H9 (cell line): ENCODE measurements at regions not wholly inside any gene's neighbourhood (a gene's known extent, or its start where the extent isn't known, plus 50 kb on each side); places are given as distances from the start of the nearest gene placed in this dataset.

Experiments
- DNase-seq: peaks from one replicate; pipeline ENCODE4 v3.0.0-alpha.2; 2017
- H2AFZ ChIP-seq: one replicate; pipeline ENCODE4 v1.6.1; 2013; ENCODE audit warnings: mild to moderate bottlenecking, low read length, control low read depth, moderate library complexity
- H2AK5ac ChIP-seq: 2 replicates; pipeline ENCODE4 v1.6.1; 2013; ENCODE audit warnings: low read length, control low read depth, mixed read lengths; ENCODE audit not compliant: insufficient read length
- H2BK120ac ChIP-seq: one replicate; pipeline ENCODE4 v1.6.1; 2013; ENCODE audit warnings: low read depth, mild to moderate bottlenecking, low read length, control low read depth, inconsistent platforms; ENCODE audit not compliant: poor library complexity, severe bottlenecking
- H2BK12ac ChIP-seq: 2 replicates; pipeline ENCODE4 v1.6.1; 2013; ENCODE audit warnings: low read length, control low read depth, mixed read lengths, low read depth; ENCODE audit not compliant: insufficient read length
- H2BK15ac ChIP-seq: 2 replicates; pipeline ENCODE4 v1.6.1; 2013; ENCODE audit warnings: low read depth, low read length, control low read depth
- H2BK20ac ChIP-seq: one replicate; pipeline ENCODE4 v1.6.1; 2013; ENCODE audit warnings: low read depth, mild to moderate bottlenecking, low read length, control low read depth, inconsistent platforms; ENCODE audit not compliant: poor library complexity, severe bottlenecking
- H2BK5ac ChIP-seq: 2 replicates; pipeline ENCODE4 v1.6.1; 2013; ENCODE audit warnings: low read length, control low read depth, mixed read lengths; ENCODE audit not compliant: insufficient read length
- H3K14ac ChIP-seq: 2 replicates; pipeline ENCODE4 v1.6.1; 2013; ENCODE audit warnings: low read length, control low read depth; ENCODE audit not compliant: insufficient read depth
- H3K18ac ChIP-seq: 2 replicates; pipeline ENCODE4 v1.6.1; 2013; ENCODE audit warnings: low read depth, mild to moderate bottlenecking, mixed read lengths, low read length, control low read depth; ENCODE audit not compliant: insufficient read length
- H3K23ac ChIP-seq: 2 replicates; pipeline ENCODE4 v1.6.1; 2013; ENCODE audit warnings: low read length, control low read depth, mixed read lengths, low read depth; ENCODE audit not compliant: insufficient read length
- H3K23me2 ChIP-seq: 2 replicates; pipeline ENCODE4 v1.6.1; 2013; ENCODE audit warnings: low read depth, mild to moderate bottlenecking, mixed read lengths, low read length, control low read depth; ENCODE audit not compliant: insufficient read length, poor library complexity, severe bottlenecking
- H3K27ac ChIP-seq: 2 replicates; pipeline ENCODE4 v1.5.1; 2013; ENCODE audit warnings: low read length, control low read depth, mixed read lengths, low read depth; ENCODE audit not compliant: insufficient read length
- H3K27me3 ChIP-seq: 2 replicates; pipeline ENCODE4 v1.6.1; 2013; ENCODE audit warnings: low read length, control low read depth, inconsistent platforms; ENCODE audit not compliant: insufficient read depth
- H3K4ac ChIP-seq: 2 replicates; pipeline ENCODE4 v1.6.1; 2013; ENCODE audit warnings: low read depth, mild to moderate bottlenecking, control low read depth, inconsistent platforms, low read length, moderate library complexity
- H3K4me1 ChIP-seq: 2 replicates; pipeline ENCODE4 v1.6.1; 2013; ENCODE audit warnings: low read length, control low read depth, inconsistent platforms; ENCODE audit not compliant: insufficient read depth
- H3K4me2 ChIP-seq: 2 replicates; pipeline ENCODE4 v1.6.1; 2013; ENCODE audit warnings: low read length, control low read depth, mixed read lengths; ENCODE audit not compliant: insufficient read length, insufficient read depth
- H3K56ac ChIP-seq: 2 replicates; pipeline ENCODE4 v1.6.1; 2013; ENCODE audit warnings: low read depth, mild to moderate bottlenecking, mixed read lengths, low read length, control low read depth; ENCODE audit not compliant: insufficient read length
- H3K79me1 ChIP-seq: 2 replicates; pipeline ENCODE4 v1.6.1; 2013; ENCODE audit warnings: low read depth, mild to moderate bottlenecking, moderate library complexity, low read length, control low read depth, inconsistent platforms; ENCODE audit not compliant: insufficient read depth, poor library complexity, severe bottlenecking
- H3K79me2 ChIP-seq: 2 replicates; pipeline ENCODE4 v1.6.1; 2013; ENCODE audit warnings: low read length, control low read depth, inconsistent platforms; ENCODE audit not compliant: insufficient read depth
- H3K9ac ChIP-seq: 2 replicates; pipeline ENCODE4 v1.6.1; 2013; ENCODE audit warnings: low read length, control low read depth, mixed read lengths; ENCODE audit not compliant: insufficient read length; ENCODE audit errors: extremely low read depth
- H3K9me3 ChIP-seq: one replicate; pipeline ENCODE4 v1.6.1; 2013; ENCODE audit warnings: low read depth, low read length, inconsistent platforms; ENCODE audit not compliant: control insufficient read depth
- H3T11ph ChIP-seq: one replicate; pipeline ENCODE4 v1.6.1; 2013; ENCODE audit warnings: mild to moderate bottlenecking, low read length, control low read depth, inconsistent platforms
- H4K20me1 ChIP-seq: one replicate; pipeline ENCODE4 v1.6.1; 2013; ENCODE audit not compliant: control insufficient read depth, insufficient read length, insufficient read depth
- H4K5ac ChIP-seq: 2 replicates; pipeline ENCODE4 v1.6.1; 2013; ENCODE audit warnings: low read depth, mild to moderate bottlenecking, mixed read lengths, low read length, control low read depth; ENCODE audit not compliant: insufficient read length
- H4K8ac ChIP-seq: replicated peaks from 2 replicates; pipeline ENCODE4 v1.6.1; 2013; ENCODE audit warnings: low read length, control low read depth, mixed read lengths, low read depth; ENCODE audit not compliant: insufficient read length
- H4K91ac ChIP-seq: 2 replicates; pipeline ENCODE4 v1.6.1; 2013; ENCODE audit warnings: low read depth, mild to moderate bottlenecking, moderate library complexity, mixed read lengths, low read length, control low read depth; ENCODE audit not compliant: insufficient read length
- H3K27ac Mint-ChIP-seq, 3 experiments: 2 replicates in 2 of 3; 3 replicates in 1 of 3; pipeline ENCODE4 v1.8.0; 2020 to 2021; ENCODE audit warnings: mixed read lengths in 3 of 3, mild to moderate bottlenecking in 1 of 3, moderate library complexity in 1 of 3
- H3K27me3 Mint-ChIP-seq: 2 replicates; pipeline ENCODE4 v1.8.0; 2021; ENCODE audit warnings: low read depth, mild to moderate bottlenecking, moderate library complexity, mixed read lengths
- H3K36me3 Mint-ChIP-seq, 3 experiments: 2 replicates in 2 of 3; 3 replicates in 1 of 3; pipeline ENCODE4 v1.8.0; 2020 to 2021; ENCODE audit warnings: low read depth in 3 of 3, mixed read lengths in 3 of 3; ENCODE audit not compliant: insufficient read depth in 1 of 3
- H3K4me1 Mint-ChIP-seq, 2 experiments: 2 replicates each; pipeline ENCODE4 v1.8.0; 2020; ENCODE audit warnings: mixed read lengths in 2 of 2
- H3K4me3 Mint-ChIP-seq, 2 experiments: 2 replicates in 1 of 2; 3 replicates in 1 of 2; pipeline ENCODE4 v1.8.0; 2020 to 2021; ENCODE audit warnings: mild to moderate bottlenecking in 2 of 2, mixed read lengths in 2 of 2, moderate library complexity in 1 of 2
- H3K9me3 Mint-ChIP-seq, 2 experiments: 2 replicates in 1 of 2; 3 replicates in 1 of 2; pipeline ENCODE4 v1.8.0; 2020; ENCODE audit warnings: mild to moderate bottlenecking in 2 of 2, mixed read lengths in 2 of 2, moderate library complexity in 1 of 2
- WGBS: extraction: QIAGEN DNeasy Blood & Tissue Kit; methylation state at CpG from one replicate; pipeline ENCODE4 v1.1.7; 2013; ENCODE audit warnings: missing lambda C conversion rate, low lambda C conversion rate, mixed read lengths; ENCODE audit not compliant: insufficient read length; ENCODE audit errors: extremely low coverage; 5-methylcytosine and 5-hydroxymethylcytosine counted together
- TF ChIP-seq, protein P1 (sequence below): fragments of 200-600 bp; sonication (generic); conservative IDR thresholded peaks from 3 replicates; pipeline ENCODE4 v1.8.0; 2021; ENCODE audit warnings: antibody characterized with exemption, mild to moderate bottlenecking

DNA sequence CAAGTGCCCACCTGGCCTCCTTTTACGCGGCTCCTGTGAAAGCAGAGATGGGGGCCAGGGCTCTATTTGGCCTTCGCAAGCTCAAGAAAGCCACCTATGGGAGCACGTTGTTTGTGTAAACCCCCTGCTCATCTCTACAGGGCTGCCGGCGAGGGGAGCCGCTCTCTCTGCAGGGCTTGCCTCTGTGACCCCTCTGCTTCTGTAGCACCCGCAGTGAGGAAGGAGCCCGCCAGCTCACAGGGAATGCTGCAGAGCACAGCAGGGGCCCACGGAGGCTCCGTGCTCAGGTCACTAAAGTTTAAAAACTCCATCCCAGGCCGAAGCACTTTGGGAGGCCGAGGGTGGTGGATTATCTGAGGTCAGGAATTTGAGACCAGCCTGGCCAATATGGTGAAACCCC lies 376.8 kb downstream of the IRX2 start:
- Histone ChIP-seq H3K27ac (no peak overlapping the region), H3K4me1 (no peaks in the 10 kb centered on the region), H4K8ac (no peak overlapping the region), H3K27me3 (no peaks in the 10 kb centered on the region), H3K79me1 (no peaks in the 10 kb centered on the region), H3K23ac (no peak overlapping the region), H3K4me2 (no peak overlapping the region), H2AK5ac (no peak overlapping the region), H2AFZ (no peak overlapping the region), H4K20me1 (no peaks in the 10 kb centered on the region), H3K14ac (no peak overlapping the region), H3K4ac (no peak overlapping the region), H3T11ph (no peak overlapping the region), H2BK5ac (no peak overlapping the region), H4K5ac (no peak overlapping the region), H3K23me2 (no peaks in the 10 kb centered on the region), H3K56ac (no peak overlapping the region), H2BK20ac (no peak overlapping the region), H2BK120ac (no peak overlapping the region), H4K91ac (no peak overlapping the region), H3K18ac (no peak overlapping the region), H2BK15ac (no peak overlapping the region), H3K9me3 (no peaks in the 10 kb centered on the region), H2BK12ac (no peak overlapping the region), H3K79me2 (no peaks in the 10 kb centered on the region), H3K9ac (no peak overlapping the region)
- no CpG with 5 or more reads among the region's 13 CpGs for WGBS
- DNase-seq, result no peak
- H3K4me1 Mint-ChIP-seq, result peaks cover 4 to 5% of the 10 kb centered on the region in 2 experiments; a peak in 3 of 4 replicates
- no peaks in the 10 kb centered on the region; a peak in 1 of 7 replicates for H3K36me3 Mint-ChIP-seq
- H3K27ac Mint-ChIP-seq, result peak overlapping the region in 1 of 3 experiments; percentile 40; a peak in 1 of 7 replicates
- TF ChIP-seq, protein P1, sequence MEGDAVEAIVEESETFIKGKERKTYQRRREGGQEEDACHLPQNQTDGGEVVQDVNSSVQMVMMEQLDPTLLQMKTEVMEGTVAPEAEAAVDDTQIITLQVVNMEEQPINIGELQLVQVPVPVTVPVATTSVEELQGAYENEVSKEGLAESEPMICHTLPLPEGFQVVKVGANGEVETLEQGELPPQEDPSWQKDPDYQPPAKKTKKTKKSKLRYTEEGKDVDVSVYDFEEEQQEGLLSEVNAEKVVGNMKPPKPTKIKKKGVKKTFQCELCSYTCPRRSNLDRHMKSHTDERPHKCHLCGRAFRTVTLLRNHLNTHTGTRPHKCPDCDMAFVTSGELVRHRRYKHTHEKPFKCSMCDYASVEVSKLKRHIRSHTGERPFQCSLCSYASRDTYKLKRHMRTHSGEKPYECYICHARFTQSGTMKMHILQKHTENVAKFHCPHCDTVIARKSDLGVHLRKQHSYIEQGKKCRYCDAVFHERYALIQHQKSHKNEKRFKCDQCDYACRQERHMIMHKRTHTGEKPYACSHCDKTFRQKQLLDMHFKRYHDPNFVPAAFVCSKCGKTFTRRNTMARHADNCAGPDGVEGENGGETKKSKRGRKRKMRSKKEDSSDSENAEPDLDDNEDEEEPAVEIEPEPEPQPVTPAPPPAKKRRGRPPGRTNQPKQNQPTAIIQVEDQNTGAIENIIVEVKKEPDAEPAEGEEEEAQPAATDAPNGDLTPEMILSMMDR, result no peak
- H3K27me3 Mint-ChIP-seq, result peaks cover 6% of the 10 kb centered on the region
- no peak overlapping the region for H3K4me3 Mint-ChIP-seq
- H3K9me3 Mint-ChIP-seq, result peaks cover 3 to 6% of the 10 kb centered on the region in 2 experiments; a peak in 4 of 5 replicates
